ENCODE measurements at regions not wholly inside any gene's neighbourhood (a gene's known extent, or its start where the extent isn't known, plus 50 kb on each side); places are given as distances from the start of the nearest gene placed in this dataset.

DNA sequence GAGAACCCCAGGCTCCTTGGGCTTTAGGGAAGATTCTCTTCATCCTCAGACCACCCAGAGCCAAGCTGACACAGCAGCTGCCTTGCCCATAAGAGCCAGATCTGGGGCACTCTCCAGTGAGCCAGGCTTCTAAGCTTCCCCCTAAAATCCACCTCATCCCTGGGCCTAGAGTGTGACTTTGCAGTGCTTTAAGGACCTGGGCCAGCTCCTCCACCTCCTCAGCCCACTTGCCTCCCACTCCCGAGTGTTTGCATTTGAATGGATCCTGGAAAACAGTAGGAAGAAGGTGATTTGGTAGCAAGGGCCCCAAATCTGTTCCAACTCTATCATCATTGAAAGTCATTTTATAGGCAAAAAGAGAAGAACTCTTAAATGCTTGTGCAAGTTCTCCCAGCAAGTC is 108.7 kb upstream of the UBL3 start:
- no CpG with 5 or more reads among the region's 1 CpG for WGBS, 2 donors (ENCODE audit: low coverage in 1 of 2)
- ATAC-seq = no peak
- no peaks in the 10 kb centered on the region for H3K9me3 ChIP-seq
- H3K27ac ChIP-seq = no peak overlapping the region
- H3K4me1 ChIP-seq = peaks cover 0 to 3% (median 0%) of the 10 kb centered on the region in 3 donors
- H3K36me3 ChIP-seq = no peaks in the 10 kb centered on the region
- TF ChIP-seq, protein P1, sequence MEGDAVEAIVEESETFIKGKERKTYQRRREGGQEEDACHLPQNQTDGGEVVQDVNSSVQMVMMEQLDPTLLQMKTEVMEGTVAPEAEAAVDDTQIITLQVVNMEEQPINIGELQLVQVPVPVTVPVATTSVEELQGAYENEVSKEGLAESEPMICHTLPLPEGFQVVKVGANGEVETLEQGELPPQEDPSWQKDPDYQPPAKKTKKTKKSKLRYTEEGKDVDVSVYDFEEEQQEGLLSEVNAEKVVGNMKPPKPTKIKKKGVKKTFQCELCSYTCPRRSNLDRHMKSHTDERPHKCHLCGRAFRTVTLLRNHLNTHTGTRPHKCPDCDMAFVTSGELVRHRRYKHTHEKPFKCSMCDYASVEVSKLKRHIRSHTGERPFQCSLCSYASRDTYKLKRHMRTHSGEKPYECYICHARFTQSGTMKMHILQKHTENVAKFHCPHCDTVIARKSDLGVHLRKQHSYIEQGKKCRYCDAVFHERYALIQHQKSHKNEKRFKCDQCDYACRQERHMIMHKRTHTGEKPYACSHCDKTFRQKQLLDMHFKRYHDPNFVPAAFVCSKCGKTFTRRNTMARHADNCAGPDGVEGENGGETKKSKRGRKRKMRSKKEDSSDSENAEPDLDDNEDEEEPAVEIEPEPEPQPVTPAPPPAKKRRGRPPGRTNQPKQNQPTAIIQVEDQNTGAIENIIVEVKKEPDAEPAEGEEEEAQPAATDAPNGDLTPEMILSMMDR (IDR thresholded peaks at IDR 0.05) = no peak
- TF ChIP-seq POLR2AphosphoS5 (IDR thresholded peaks at IDR 0.05) (no peak), POLR2A (IDR thresholded peaks at IDR 0.05) (no peak), EP300 (IDR thresholded peaks at IDR 0.05) (no peak)
- peaks cover 11% of the 10 kb centered on the region for H3K27me3 ChIP-seq
- no peak overlapping the region for H3K4me3 ChIP-seq

DNA sequence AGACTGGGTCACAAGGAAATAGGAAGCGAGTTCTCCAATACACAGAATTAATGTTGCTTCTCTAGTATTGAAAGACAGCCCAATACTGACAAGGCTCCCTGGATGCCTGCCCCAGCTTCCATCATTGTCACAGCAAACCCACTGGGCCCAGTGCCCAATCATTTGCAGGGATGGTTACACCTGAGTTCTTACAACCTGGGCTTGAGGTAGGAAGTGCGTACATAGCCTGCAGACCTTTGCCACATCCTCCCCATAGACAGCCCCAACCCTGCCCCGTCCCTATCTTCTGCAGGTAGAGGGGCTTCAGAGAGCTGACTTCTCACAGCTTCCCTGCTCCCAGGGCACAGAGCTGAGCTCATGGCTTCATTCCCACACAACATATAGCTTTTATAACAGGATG is 108.1 kb upstream of the UBL3 start:
- TF ChIP-seq POLR2A (IDR thresholded peaks at IDR 0.05) (no peak), EP300 (IDR thresholded peaks at IDR 0.05) (no peak), POLR2AphosphoS5 (IDR thresholded peaks at IDR 0.05) (no peak)
- TF ChIP-seq, protein P1 (IDR thresholded peaks at IDR 0.05) = no peak
- no peaks in the 10 kb centered on the region for H3K36me3 ChIP-seq
- WGBS, 2 donors (ENCODE audit: low coverage in 1 of 2) = no CpG with 5 or more reads among the region's 3 CpGs
- ATAC-seq = no peak
- H3K4me1 ChIP-seq = peaks cover 0 to 3% (median 0%) of the 10 kb centered on the region in 3 donors
- H3K27me3 ChIP-seq = peaks cover 11% of the 10 kb centered on the region
- H3K27ac ChIP-seq = no peak overlapping the region
- no peak overlapping the region for H3K4me3 ChIP-seq
- H3K9me3 ChIP-seq = no peaks in the 10 kb centered on the region

DNA sequence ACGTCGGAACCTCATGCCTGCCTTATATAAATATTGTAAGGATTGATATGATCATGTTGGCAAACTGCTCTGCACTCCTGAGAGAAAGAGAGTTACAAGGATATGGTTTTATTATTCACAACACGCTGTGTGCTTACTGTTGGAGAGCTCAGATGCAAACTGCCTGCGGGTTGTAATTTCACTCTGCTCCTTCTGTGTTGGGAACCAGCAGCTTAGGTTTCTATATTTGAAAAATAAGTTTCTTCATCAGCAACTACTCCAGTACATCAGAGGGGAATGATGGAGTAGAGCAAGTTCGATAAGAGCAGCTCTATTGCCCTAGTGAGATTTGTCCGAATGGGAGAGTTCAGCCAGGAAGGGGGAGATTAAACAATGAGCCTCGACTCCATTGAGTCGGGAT is 106.9 kb upstream of the UBL3 start:
- no peak overlapping the region for H3K27ac ChIP-seq
- WGBS, 2 donors (ENCODE audit: low coverage in 1 of 2) = 11 to 28% methylated on average over 3 to 8 of the region's 8 CpGs

DNA sequence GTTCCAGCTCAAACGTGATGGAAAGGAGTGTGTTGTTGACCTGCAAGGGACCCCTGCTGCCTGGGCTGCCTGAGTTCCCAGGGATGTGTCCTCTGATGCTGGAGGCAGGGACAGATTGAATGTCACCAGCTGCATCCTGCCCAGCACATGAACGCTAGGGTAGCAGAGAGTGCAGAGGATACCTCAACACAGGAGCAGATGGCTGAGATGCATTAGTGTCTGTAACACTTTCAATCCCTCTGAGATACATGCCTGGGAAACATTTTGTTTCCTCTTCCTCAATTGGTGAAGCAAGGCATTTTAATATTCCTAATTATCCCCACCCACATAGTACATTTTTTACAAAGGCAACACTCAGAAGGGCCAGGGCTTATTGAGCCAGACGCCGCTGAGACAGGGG is 106.4 kb upstream of the UBL3 start:
- Histone ChIP-seq H3K27me3 (peaks cover 11% of the 10 kb centered on the region), H3K27ac (no peak overlapping the region), H3K36me3 (no peaks in the 10 kb centered on the region), H3K9me3 (no peaks in the 10 kb centered on the region), H3K4me1 (peaks cover 0 to 3% (median 0%) of the 10 kb centered on the region in 3 donors), H3K4me3 (no peak overlapping the region)
- no peak for ATAC-seq
- TF ChIP-seq, protein P1 (IDR thresholded peaks at IDR 0.05) = no peak
- no peak for TF ChIP-seq EP300 (IDR thresholded peaks at IDR 0.05)
- TF ChIP-seq POLR2AphosphoS5 (IDR thresholded peaks at IDR 0.05) = no peak
- no peak for TF ChIP-seq POLR2A (IDR thresholded peaks at IDR 0.05)
- WGBS, 2 donors (ENCODE audit: low coverage in 1 of 2) = 22 to 40% methylated on average over 1 to 4 of the region's 4 CpGs

More for the DNA sequence above, 106.9 kb upstream of the UBL3 start:
- H3K4me3 ChIP-seq = no peak overlapping the region
- H3K27me3 ChIP-seq = peaks cover 11% of the 10 kb centered on the region
- H3K9me3 ChIP-seq = no peaks in the 10 kb centered on the region
- no peak for ATAC-seq
- TF ChIP-seq POLR2A (IDR thresholded peaks at IDR 0.05) = no peak
- TF ChIP-seq, protein P1 (IDR thresholded peaks at IDR 0.05) = no peak
- TF ChIP-seq EP300 (IDR thresholded peaks at IDR 0.05) = no peak
- TF ChIP-seq POLR2AphosphoS5 (IDR thresholded peaks at IDR 0.05) = no peak
- no peaks in the 10 kb centered on the region for H3K36me3 ChIP-seq
- H3K4me1 ChIP-seq = peaks cover 0 to 3% (median 0%) of the 10 kb centered on the region in 3 donors

DNA sequence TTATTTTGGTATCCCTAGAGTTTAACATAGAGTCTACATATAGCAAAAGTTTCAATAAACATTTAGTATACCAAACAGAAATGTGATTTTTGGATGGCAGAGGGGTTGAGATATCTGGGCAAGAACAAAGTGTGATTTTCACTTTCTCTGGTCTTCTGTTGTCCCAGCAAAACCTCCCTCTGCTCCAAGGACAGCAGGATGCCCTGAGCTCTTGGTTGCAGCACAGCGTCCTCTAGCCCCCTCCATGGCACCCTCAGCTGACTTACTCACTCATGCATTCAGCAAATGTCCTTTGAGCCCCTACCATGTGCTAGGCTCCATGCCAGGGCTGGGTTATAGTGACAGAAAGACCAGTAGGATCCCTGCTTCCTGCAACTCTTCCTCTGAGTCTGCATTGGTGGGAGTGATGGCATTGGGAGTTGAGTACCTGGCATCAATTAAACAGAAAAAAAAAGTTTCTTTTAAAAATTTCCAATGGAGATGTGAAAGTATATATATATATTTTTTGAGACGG is 104.8 kb upstream of the UBL3 start:
- H3K9me3 ChIP-seq = no peaks in the 10 kb centered on the region
- ATAC-seq = no peak
- H3K4me3 ChIP-seq = no peak overlapping the region
- no peak for TF ChIP-seq POLR2A (IDR thresholded peaks at IDR 0.05)
- TF ChIP-seq POLR2AphosphoS5 (IDR thresholded peaks at IDR 0.05) = no peak
- TF ChIP-seq, protein P1 (IDR thresholded peaks at IDR 0.05) = no peak
- no peak for TF ChIP-seq EP300 (IDR thresholded peaks at IDR 0.05)
- 83 to 100% methylated on average over 1 to 2 of the region's 2 CpGs for WGBS, 2 donors (ENCODE audit: low coverage in 1 of 2)
- H3K36me3 ChIP-seq = no peaks in the 10 kb centered on the region
- H3K27me3 ChIP-seq = peaks cover 14% of the 10 kb centered on the region
- no peak overlapping the region for H3K27ac ChIP-seq
- H3K4me1 ChIP-seq = peaks cover 0 to 3% (median 0%) of the 10 kb centered on the region in 3 donors
